A549 (cell line): ENCODE measurements at regions not wholly inside any gene's neighbourhood (a gene's known extent, or its start where the extent isn't known, plus 50 kb on each side); places are given as distances from the start of the nearest gene placed in this dataset.

Experiments used
- ATAC-seq, 2 experiments: fragments of 200-7000 bp in 1 of 2; fragments of >200 bp in 1 of 2; cut with Nextera tagmentation in 1 of 2; cut with Tn5 transposase in 1 of 2; 3 replicates each; pipeline versions ENCODE4 v1.8.0 to v1.9.1; 2018 to 2020; ENCODE audit warnings: mild to moderate bottlenecking in 1 of 2, moderate library complexity in 1 of 2
- CTCF ChIA-PET: fragments of 300-600 bp; sonication (Branson Sonifier 250); formaldehyde crosslinking; extraction: SDS; loops from one replicate; lab custom pipeline; 2021; ENCODE audit warnings: antibody characterized with exemption, inconsistent platforms; lab: Yijun Ruan, JAX
- POLR2A ChIA-PET: fragments of 350-600 bp; formaldehyde crosslinking; extraction: SDS; loops from one replicate; lab custom pipeline; 2021; ENCODE audit warnings: antibody characterized with exemption, inconsistent platforms; lab: Yijun Ruan, JAX
- DNase-seq, 2 experiments: peaks; one replicate each; pipeline versions ENCODE4 v3.0.0 to v3.0.0-alpha.2; 2011 to 2016; ENCODE audit warnings: low read depth in 1 of 2, low spot score in 1 of 2
- FAIRE-seq: peaks from 2 replicates; lab custom pipeline; 2011; peaks lifted over from hg19 to GRCh38; lab: Jason Lieb, UNC
- H3K27ac ChIP-seq, 2 experiments: fragments of >200 bp; sonication (Bioruptor Twin); formaldehyde crosslinking; 3 replicates each; pipeline ENCODE4 v1.5.1; 2016 to 2017
- H3K4me1 ChIP-seq: fragments of >200 bp; sonication (Bioruptor Twin); formaldehyde crosslinking; 3 replicates; pipeline ENCODE4 v1.6.1; 2016
- H3K4me2 ChIP-seq: fragments of >200 bp; sonication (Bioruptor Twin); formaldehyde crosslinking; 3 replicates; pipeline ENCODE4 v1.6.1; 2016
- H3K4me3 ChIP-seq: fragments of >200 bp; sonication (Bioruptor Twin); formaldehyde crosslinking; 3 replicates; pipeline ENCODE4 v1.5.1; 2016
- H3K9me3 ChIP-seq: fragments of >200 bp; sonication (Bioruptor Twin); formaldehyde crosslinking; 3 replicates; pipeline ENCODE4 v1.6.1; 2016
- ATOH8 ChIP-seq: fragments of 250-450 bp; sonication (Bioruptor Pico); IDR thresholded peaks from 2 replicates; pipeline ENCODE4 v1.5.0; 2020; ENCODE audit warnings: low read depth, mild to moderate bottlenecking, moderate library complexity
- BCL3 ChIP-seq: fragments of >200 bp; sonication (Bioruptor Twin); formaldehyde crosslinking; IDR thresholded peaks from 3 replicates; pipeline ENCODE4 v1.6.1; 2016
- BHLHE40 ChIP-seq: IDR thresholded peaks from 2 replicates; pipeline ENCODE4 v1.6.1; 2012; ENCODE audit warnings: low read depth, low read length, inconsistent platforms
- CBX2 ChIP-seq: fragments of 200-600 bp; sonication (generic); IDR thresholded peaks from 2 replicates; pipeline ENCODE4 v1.6.1; 2016; ENCODE audit warnings: low read depth, mild to moderate bottlenecking, borderline replicate concordance
- CEBPB ChIP-seq, 2 experiments: fragments of >200 bp in 1 of 2; sonication (Bioruptor Twin) in 1 of 2; formaldehyde crosslinking in 1 of 2; IDR thresholded peaks; 2 replicates each; pipeline ENCODE4 v1.6.1; 2012 to 2016
- CHD4 ChIP-seq: fragments of 200-600 bp; sonication (generic); IDR thresholded peaks from 2 replicates; pipeline ENCODE4 v1.6.1; 2016; ENCODE audit warnings: antibody characterized with exemption, mild to moderate bottlenecking, borderline replicate concordance
- E2F6 ChIP-seq: IDR thresholded peaks from 2 replicates; pipeline ENCODE4 v1.6.1; 2012; ENCODE audit warnings: low read depth, borderline replicate concordance
- EHF ChIP-seq: fragments of 250-450 bp; sonication (Bioruptor Pico); IDR thresholded peaks from 2 replicates; pipeline ENCODE4 v1.5.0; 2020; ENCODE audit warnings: mild to moderate bottlenecking
- EP300 ChIP-seq, 2 experiments: fragments of >200 bp; sonication (Bioruptor Twin); formaldehyde crosslinking; IDR thresholded peaks; 2 replicates in 1 of 2; 3 replicates in 1 of 2; pipeline ENCODE4 v1.6.1; 2016 to 2017
- FOSB ChIP-seq: fragments of 250-450 bp; sonication (Bioruptor Pico); IDR thresholded peaks from 2 replicates; pipeline ENCODE4 v1.5.0; 2020; ENCODE audit warnings: mild to moderate bottlenecking, moderate library complexity
- FOSL2 ChIP-seq, 2 experiments: fragments of 450-650 bp in 1 of 2; fragments of >200 bp in 1 of 2; sonication (Bioruptor Twin) in 1 of 2; formaldehyde crosslinking; IDR thresholded peaks; 2 replicates each; pipeline versions ENCODE4 v1.5.0 to v1.6.1; 2016 to 2020; ENCODE audit warnings: mild to moderate bottlenecking in 1 of 2, moderate library complexity in 1 of 2
- HOXB13 ChIP-seq: fragments of 250-450 bp; sonication (Bioruptor Pico); IDR thresholded peaks from 2 replicates; pipeline ENCODE4 v1.5.0; 2020; ENCODE audit warnings: low read depth, mild to moderate bottlenecking, moderate library complexity
- JUN ChIP-seq, 2 experiments: fragments of >200 bp; sonication (Bioruptor Twin); formaldehyde crosslinking; IDR thresholded peaks; 2 replicates in 1 of 2; 3 replicates in 1 of 2; pipeline ENCODE4 v1.6.1; 2016 to 2017
- JUNB ChIP-seq: fragments of >200 bp; sonication (Bioruptor Twin); formaldehyde crosslinking; IDR thresholded peaks from 2 replicates; pipeline ENCODE4 v1.6.1; 2016
- MAZ ChIP-seq: fragments of 150-350 bp; IDR thresholded peaks from 2 replicates; pipeline ENCODE4 v1.6.1; 2014; ENCODE audit warnings: antibody characterized with exemption, low read depth, low read length, borderline replicate concordance
- POLR2A ChIP-seq: IDR thresholded peaks from 2 replicates; pipeline ENCODE4 v1.6.1; 2012; ENCODE audit warnings: mild to moderate bottlenecking, low read length
- RAD21 ChIP-seq, 2 experiments: fragments of >200 bp in 1 of 2; sonication (Bioruptor Twin) in 1 of 2; formaldehyde crosslinking in 1 of 2; IDR thresholded peaks in 1 of 2; conservative IDR thresholded peaks in 1 of 2; 2 replicates in 1 of 2; 3 replicates in 1 of 2; pipeline ENCODE4 v1.6.1; 2012 to 2018; ENCODE audit warnings: inconsistent platforms in 1 of 2
- RARB ChIP-seq: fragments of 250-450 bp; sonication (Bioruptor Pico); IDR thresholded peaks from 2 replicates; pipeline ENCODE4 v1.8.0; 2021; ENCODE audit warnings: mild to moderate bottlenecking, moderate library complexity
- RFX5 ChIP-seq: fragments of 450-650 bp; IDR thresholded peaks from 2 replicates; pipeline ENCODE4 v1.7.1; 2014; ENCODE audit warnings: antibody characterized with exemption, mild to moderate bottlenecking, moderate library complexity
- RNF2 ChIP-seq: fragments of 200-600 bp; sonication (generic); IDR thresholded peaks from 2 replicates; pipeline ENCODE4 v1.6.1; 2016; ENCODE audit warnings: low read depth, mild to moderate bottlenecking, antibody characterized with exemption, moderate library complexity, borderline replicate concordance
- SREBF2 ChIP-seq: fragments of 450-650 bp; IDR thresholded peaks from 2 replicates; pipeline ENCODE4 v1.6.1; 2014; ENCODE audit warnings: mild to moderate bottlenecking, moderate library complexity
- WGBS: methylation state at CpG from one replicate; pipeline ENCODE4 v1.1.6; 2017; ENCODE audit errors: missing lambda C conversion rate; 5-methylcytosine and 5-hydroxymethylcytosine counted together
- TF ChIP-seq, protein P1 (sequence below): fragments of 200-600 bp; sonication (generic); IDR thresholded peaks from 2 replicates; pipeline ENCODE4 v1.6.1; 2016; ENCODE audit warnings: antibody characterized with exemption, mild to moderate bottlenecking, moderate library complexity
- TF ChIP-seq, protein P2 (sequence below): fragments of >200 bp; sonication (Bioruptor Twin); formaldehyde crosslinking; IDR thresholded peaks from 2 replicates; pipeline ENCODE4 v1.6.1; 2016

- Histone ChIP-seq H3K4me3 (no peak overlapping the region), H3K27ac (no peak overlapping the region), H3K4me1 (no peaks in the 10 kb centered on the region), H3K4me2 (no peak overlapping the region), H3K9me3 (peaks cover 6% of the 10 kb centered on the region; the same call in 1 of the 3 replicates)
- ChIA-PET CTCF (interaction anchor here (0.7 kb wide), 1 partner anchor 30 kb away, joined by 3 read pairs; no protein-coding TSS in a partner anchor), POLR2A (no interaction called here)
- WGBS: 37% methylated on average over 2 of the region's 2 CpGs
- FAIRE-seq (no peak), ATAC-seq (no peak), DNase-seq (no peak)
- TF ChIP-seq CEBPB (IDR thresholded peaks at IDR 0.05): no peak
- no peak for TF ChIP-seq RNF2
- no peak for TF ChIP-seq EHF (CRISPR knock-in tag)
- no peak for TF ChIP-seq BHLHE40
- TF ChIP-seq RAD21 (conservative IDR thresholded peaks at IDR 0.05 in 1 of 2, IDR thresholded peaks at IDR 0.05 in 1 of 2): no peak
- no peak for TF ChIP-seq CBX2
- no peak for TF ChIP-seq BCL3
- TF ChIP-seq POLR2A: no peak
- TF ChIP-seq SREBF2: no peak
- TF ChIP-seq E2F6: no peak
- TF ChIP-seq RFX5: no peak
- TF ChIP-seq JUNB: no peak
- no peak for TF ChIP-seq RARB (CRISPR knock-in tag)
- TF ChIP-seq MAZ: no peak
These were observed 64.6 kb upstream of the ST8SIA3 start for GRCh38 chr18:57287766-57288165.

DNA sequence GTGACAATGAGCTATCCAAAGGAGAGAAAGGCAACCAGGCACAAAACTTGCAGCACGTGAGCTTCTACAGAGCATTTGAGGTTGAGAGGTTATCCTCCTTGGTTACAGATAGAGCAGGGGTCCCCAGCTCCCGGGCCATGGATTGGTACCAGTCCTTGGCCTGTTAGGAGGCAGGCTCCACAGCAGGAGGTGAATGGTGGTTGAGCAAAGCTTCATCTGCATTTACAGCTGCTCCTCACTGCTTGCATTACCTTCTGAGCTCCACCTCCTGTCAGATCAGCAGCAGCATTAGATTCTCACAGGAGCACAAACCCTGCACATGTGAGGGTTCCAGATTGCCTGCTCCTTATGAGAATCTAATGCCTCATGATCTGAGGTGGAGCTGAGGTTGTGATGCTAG, 57.8 kb upstream of the ST8SIA3 start:
- ChIA-PET POLR2A (no interaction called here), CTCF (no interaction called here)
- no peak for DNase-seq
- no peak for FAIRE-seq
- H3K4me2 ChIP-seq: no peak overlapping the region
- ATAC-seq: no peak
- H3K4me3 ChIP-seq: no peak overlapping the region
- peaks cover 3% of the 10 kb centered on the region; the same call in 1 of the 3 replicates for H3K9me3 ChIP-seq
- WGBS: 15% methylated on average over 2 of the region's 2 CpGs
- TF ChIP-seq FOSB (CRISPR knock-in tag) (no peak), EP300 (IDR thresholded peaks at IDR 0.05) (no peak), CHD4 (no peak), BCL3 (no peak), ATOH8 (CRISPR knock-in tag) (no peak), EHF (CRISPR knock-in tag) (no peak), HOXB13 (CRISPR knock-in tag) (no peak), JUN (IDR thresholded peaks at IDR 0.05) (no peak), MAZ (no peak), FOSL2 (IDR thresholded peaks at IDR 0.05) (no peak), FOSL2 (CRISPR knock-in tag; IDR thresholded peaks at IDR 0.05) (no peak), CEBPB (IDR thresholded peaks at IDR 0.05) (no peak)
- TF ChIP-seq, protein P1, sequence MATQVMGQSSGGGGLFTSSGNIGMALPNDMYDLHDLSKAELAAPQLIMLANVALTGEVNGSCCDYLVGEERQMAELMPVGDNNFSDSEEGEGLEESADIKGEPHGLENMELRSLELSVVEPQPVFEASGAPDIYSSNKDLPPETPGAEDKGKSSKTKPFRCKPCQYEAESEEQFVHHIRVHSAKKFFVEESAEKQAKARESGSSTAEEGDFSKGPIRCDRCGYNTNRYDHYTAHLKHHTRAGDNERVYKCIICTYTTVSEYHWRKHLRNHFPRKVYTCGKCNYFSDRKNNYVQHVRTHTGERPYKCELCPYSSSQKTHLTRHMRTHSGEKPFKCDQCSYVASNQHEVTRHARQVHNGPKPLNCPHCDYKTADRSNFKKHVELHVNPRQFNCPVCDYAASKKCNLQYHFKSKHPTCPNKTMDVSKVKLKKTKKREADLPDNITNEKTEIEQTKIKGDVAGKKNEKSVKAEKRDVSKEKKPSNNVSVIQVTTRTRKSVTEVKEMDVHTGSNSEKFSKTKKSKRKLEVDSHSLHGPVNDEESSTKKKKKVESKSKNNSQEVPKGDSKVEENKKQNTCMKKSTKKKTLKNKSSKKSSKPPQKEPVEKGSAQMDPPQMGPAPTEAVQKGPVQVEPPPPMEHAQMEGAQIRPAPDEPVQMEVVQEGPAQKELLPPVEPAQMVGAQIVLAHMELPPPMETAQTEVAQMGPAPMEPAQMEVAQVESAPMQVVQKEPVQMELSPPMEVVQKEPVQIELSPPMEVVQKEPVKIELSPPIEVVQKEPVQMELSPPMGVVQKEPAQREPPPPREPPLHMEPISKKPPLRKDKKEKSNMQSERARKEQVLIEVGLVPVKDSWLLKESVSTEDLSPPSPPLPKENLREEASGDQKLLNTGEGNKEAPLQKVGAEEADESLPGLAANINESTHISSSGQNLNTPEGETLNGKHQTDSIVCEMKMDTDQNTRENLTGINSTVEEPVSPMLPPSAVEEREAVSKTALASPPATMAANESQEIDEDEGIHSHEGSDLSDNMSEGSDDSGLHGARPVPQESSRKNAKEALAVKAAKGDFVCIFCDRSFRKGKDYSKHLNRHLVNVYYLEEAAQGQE: no peak
- TF ChIP-seq, protein P2, sequence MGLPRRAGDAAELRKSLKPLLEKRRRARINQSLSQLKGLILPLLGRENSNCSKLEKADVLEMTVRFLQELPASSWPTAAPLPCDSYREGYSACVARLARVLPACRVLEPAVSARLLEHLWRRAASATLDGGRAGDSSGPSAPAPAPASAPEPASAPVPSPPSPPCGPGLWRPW: no peak
- H3K4me1 ChIP-seq: no peaks in the 10 kb centered on the region
- H3K27ac ChIP-seq: no peak overlapping the region
